ENCODE measurements at regions not wholly inside any gene's neighbourhood (a gene's known extent, or its start where the extent isn't known, plus 50 kb on each side); places are given as distances from the start of the nearest gene placed in this dataset.

- peaks cover 26% of the 10 kb centered on the region for H3K4me1 Mint-ChIP-seq
- H3K27ac Mint-ChIP-seq, result no peak overlapping the region
Observed at GRCh38 chr1:38563942-38564735, 295.4 kb downstream of the RRAGC start.

GRCh38 chr1:38561725-38562124 is 297.8 kb downstream of the RRAGC start:
- no peak overlapping the region for H3K27ac Mint-ChIP-seq
- peaks cover 31% of the 10 kb centered on the region for H3K27me3 Mint-ChIP-seq
- no peak for ATAC-seq (replicated peaks)
- no peaks in the 10 kb centered on the region for H3K36me3 Mint-ChIP-seq (ENCODE audit: low read depth)
- H3K4me3 Mint-ChIP-seq, result no peak overlapping the region
- peaks cover 29% of the 10 kb centered on the region for H3K4me1 Mint-ChIP-seq
- no peaks in the 10 kb centered on the region for H3K9me3 Mint-ChIP-seq

More at GRCh38 chr1:38563942-38564735, 295.4 kb downstream of the RRAGC start:
- ATAC-seq (replicated peaks), result no peak
- no peaks in the 10 kb centered on the region for H3K36me3 Mint-ChIP-seq (ENCODE audit: low read depth)
- H3K27me3 Mint-ChIP-seq, result peaks cover 31% of the 10 kb centered on the region
- H3K9me3 Mint-ChIP-seq, result no peaks in the 10 kb centered on the region
- no peak overlapping the region for H3K4me3 Mint-ChIP-seq

GRCh38 chr1:38561110-38561509 is 298.5 kb downstream of the RRAGC start:
- Mint-ChIP-seq H3K27me3 (peaks cover 31% of the 10 kb centered on the region), H3K4me3 (peak overlapping the region; percentile 81), H3K36me3 (ENCODE audit: low read depth) (no peaks in the 10 kb centered on the region), H3K4me1 (peaks cover 29% of the 10 kb centered on the region), H3K9me3 (no peaks in the 10 kb centered on the region), H3K27ac (peak overlapping the region; percentile 92)
- ATAC-seq (replicated peaks), result no peak

GRCh38 chr1:38560457-38560856 is 299.1 kb downstream of the RRAGC start:
- Mint-ChIP-seq H3K9me3 (no peaks in the 10 kb centered on the region), H3K27ac (peak overlapping the region; percentile 92), H3K36me3 (ENCODE audit: low read depth) (no peaks in the 10 kb centered on the region), H3K27me3 (peaks cover 27% of the 10 kb centered on the region), H3K4me3 (peak overlapping the region; percentile 81), H3K4me1 (peaks cover 29% of the 10 kb centered on the region)
- no peak for ATAC-seq (replicated peaks)

- Mint-ChIP-seq H3K4me1 (peaks cover 29% of the 10 kb centered on the region), H3K9me3 (no peaks in the 10 kb centered on the region), H3K4me3 (peak overlapping the region; percentile 81), H3K27ac (peak overlapping the region; percentile 92), H3K27me3 (peaks cover 27% of the 10 kb centered on the region), H3K36me3 (ENCODE audit: low read depth) (no peaks in the 10 kb centered on the region)
- ATAC-seq (replicated peaks), result peak; percentile 95
Observed at GRCh38 chr1:38559446-38560165, 300.0 kb downstream of the RRAGC start.

GRCh38 chr1:38558500-38559445 is 300.8 kb downstream of the RRAGC start:
- Mint-ChIP-seq H3K9me3 (no peaks in the 10 kb centered on the region), H3K4me3 (peak overlapping the region; percentile 81), H3K36me3 (ENCODE audit: low read depth) (no peaks in the 10 kb centered on the region), H3K27ac (peak overlapping the region; percentile 92), H3K27me3 (peaks cover 21% of the 10 kb centered on the region), H3K4me1 (peaks cover 26% of the 10 kb centered on the region)
- peak; percentile 39 for ATAC-seq (replicated peaks)

GRCh38 chr1:38558055-38558454 is 301.5 kb downstream of the RRAGC start:
- no peaks in the 10 kb centered on the region for H3K36me3 Mint-ChIP-seq (ENCODE audit: low read depth)
- H3K9me3 Mint-ChIP-seq, result no peaks in the 10 kb centered on the region
- peak overlapping the region; percentile 81 for H3K4me3 Mint-ChIP-seq
- H3K27ac Mint-ChIP-seq, result peak overlapping the region; percentile 92
- peaks cover 14% of the 10 kb centered on the region for H3K27me3 Mint-ChIP-seq
- H3K4me1 Mint-ChIP-seq, result peaks cover 21% of the 10 kb centered on the region
- no peak for ATAC-seq (replicated peaks)

- H3K4me1 Mint-ChIP-seq, result peaks cover 16% of the 10 kb centered on the region
- no peak overlapping the region for H3K4me3 Mint-ChIP-seq
- no peaks in the 10 kb centered on the region for H3K9me3 Mint-ChIP-seq
- ATAC-seq (replicated peaks), result no peak
- H3K36me3 Mint-ChIP-seq (ENCODE audit: low read depth), result no peaks in the 10 kb centered on the region
- no peak overlapping the region for H3K27ac Mint-ChIP-seq
- peaks cover 5% of the 10 kb centered on the region for H3K27me3 Mint-ChIP-seq
Observed at GRCh38 chr1:38555594-38555993, 304.0 kb downstream of the RRAGC start.

- H3K4me1 Mint-ChIP-seq, result peaks cover 12% of the 10 kb centered on the region
- H3K36me3 Mint-ChIP-seq (ENCODE audit: low read depth), result no peaks in the 10 kb centered on the region
- no peak overlapping the region for H3K4me3 Mint-ChIP-seq
- H3K27ac Mint-ChIP-seq, result no peak overlapping the region
- ATAC-seq (replicated peaks), result no peak
- peaks cover 9% of the 10 kb centered on the region for H3K27me3 Mint-ChIP-seq
- H3K9me3 Mint-ChIP-seq, result no peaks in the 10 kb centered on the region
Observed at GRCh38 chr1:38555130-38555529, 304.4 kb downstream of the RRAGC start.

- no peak for ATAC-seq (replicated peaks)
- H3K27me3 Mint-ChIP-seq, result peaks cover 16% of the 10 kb centered on the region
- no peaks in the 10 kb centered on the region for H3K4me1 Mint-ChIP-seq
- no peak overlapping the region for H3K4me3 Mint-ChIP-seq
- H3K36me3 Mint-ChIP-seq (ENCODE audit: low read depth), result no peaks in the 10 kb centered on the region
- H3K9me3 Mint-ChIP-seq, result no peaks in the 10 kb centered on the region
- no peak overlapping the region for H3K27ac Mint-ChIP-seq
Observed at GRCh38 chr1:38551318-38552307, 308.0 kb downstream of the RRAGC start.

GRCh38 chr1:38549191-38549590 is 310.4 kb downstream of the RRAGC start:
- no peak overlapping the region for H3K4me3 Mint-ChIP-seq
- H3K27me3 Mint-ChIP-seq, result peaks cover 16% of the 10 kb centered on the region
- H3K9me3 Mint-ChIP-seq, result no peaks in the 10 kb centered on the region
- no peak overlapping the region for H3K27ac Mint-ChIP-seq
- no peaks in the 10 kb centered on the region for H3K36me3 Mint-ChIP-seq (ENCODE audit: low read depth)
- ATAC-seq (replicated peaks), result no peak
- H3K4me1 Mint-ChIP-seq, result no peaks in the 10 kb centered on the region

GRCh38 chr1:38547321-38547720 is 312.3 kb downstream of the RRAGC start:
- ATAC-seq (replicated peaks), result no peak
- Mint-ChIP-seq H3K27me3 (peaks cover 18% of the 10 kb centered on the region), H3K36me3 (ENCODE audit: low read depth) (no peaks in the 10 kb centered on the region), H3K4me1 (no peaks in the 10 kb centered on the region), H3K4me3 (no peak overlapping the region), H3K9me3 (no peaks in the 10 kb centered on the region), H3K27ac (no peak overlapping the region)

- Mint-ChIP-seq H3K36me3 (ENCODE audit: low read depth) (no peaks in the 10 kb centered on the region), H3K27ac (no peak overlapping the region), H3K27me3 (peaks cover 14% of the 10 kb centered on the region), H3K4me3 (no peak overlapping the region), H3K4me1 (no peaks in the 10 kb centered on the region), H3K9me3 (no peaks in the 10 kb centered on the region)
- no peak for ATAC-seq (replicated peaks)
Observed at GRCh38 chr1:38546636-38547035, 312.9 kb downstream of the RRAGC start.

Data from activated T-helper 17 cell treated with anti-CD3 and anti-CD28 coated beads, Interleukin-2, amount 50 U/mL, for 72 hours (primary cell).